ENCODE measurements at regions not wholly inside any gene's neighbourhood (a gene's known extent, or its start where the extent isn't known, plus 50 kb on each side); places are given as distances from the start of the nearest gene placed in this dataset.

DNA sequence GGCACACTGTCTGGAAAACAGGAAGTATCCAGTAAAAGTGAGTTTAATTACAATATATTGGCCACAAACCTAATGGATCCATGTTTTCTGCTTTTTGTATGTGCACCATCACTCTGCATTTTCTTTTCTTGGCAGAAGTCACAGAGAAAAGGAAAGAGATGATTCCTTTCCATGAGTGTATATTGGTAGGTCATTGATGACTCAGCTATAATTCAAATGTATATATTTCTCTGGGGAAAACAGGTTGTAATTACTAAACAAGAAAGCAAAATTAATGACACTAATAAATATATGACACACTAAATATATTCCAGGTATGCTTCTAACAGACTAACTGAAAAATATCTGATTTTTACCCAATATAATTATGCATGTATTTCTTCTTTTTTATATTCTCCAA is 105.9 kb upstream of the PCDH15 start:
- DNase-seq = no peak

DNA sequence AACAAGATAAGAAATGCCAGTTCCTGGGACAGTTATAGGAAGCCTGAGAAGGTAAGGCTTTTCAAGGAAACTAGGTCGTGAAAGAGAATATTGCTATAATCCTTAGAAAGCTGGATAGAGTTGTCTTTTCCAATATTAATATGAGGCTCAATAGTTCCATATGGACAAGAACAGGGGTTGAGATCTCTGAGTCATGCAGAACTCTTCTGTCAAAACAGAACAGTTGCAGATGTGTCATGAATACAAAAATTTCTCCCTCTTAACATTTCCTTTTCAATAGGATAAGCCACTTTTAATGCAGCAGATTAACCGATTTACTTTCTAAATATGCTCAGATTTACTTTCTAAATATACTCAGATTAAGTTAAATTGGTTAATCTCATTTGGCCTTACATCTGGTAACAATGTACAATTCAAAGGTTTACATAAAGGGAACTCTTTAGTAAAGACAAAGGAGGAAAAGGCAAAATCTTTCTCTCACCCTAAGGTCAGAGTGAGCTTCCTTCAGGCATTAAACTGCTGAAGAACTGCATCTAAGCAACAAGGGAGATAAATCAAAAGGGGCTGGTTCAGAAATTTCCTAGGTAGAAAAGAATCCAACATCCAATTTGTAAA is 104.7 kb upstream of the PCDH15 start:
- DNase-seq = no peak

DNA sequence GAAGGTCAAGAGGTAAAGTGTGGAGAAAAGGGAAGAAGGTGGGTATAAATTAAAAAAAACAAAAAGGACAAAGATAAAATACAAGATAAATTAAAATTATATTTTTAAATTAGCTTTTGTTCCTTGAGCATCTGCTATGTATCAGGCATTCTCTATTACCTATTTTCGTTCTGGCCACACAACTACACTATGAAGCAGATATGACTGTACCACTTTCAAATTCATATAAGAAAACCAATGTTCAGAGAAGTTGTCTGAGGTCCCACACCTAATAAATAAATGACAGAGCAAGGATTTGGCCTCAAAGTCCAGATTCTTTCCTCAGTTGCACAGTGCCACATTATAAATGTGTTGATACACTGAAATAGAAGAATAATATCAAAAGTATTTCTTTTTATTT is 103.8 kb upstream of the PCDH15 start:
- DNase-seq = no peak

DNA sequence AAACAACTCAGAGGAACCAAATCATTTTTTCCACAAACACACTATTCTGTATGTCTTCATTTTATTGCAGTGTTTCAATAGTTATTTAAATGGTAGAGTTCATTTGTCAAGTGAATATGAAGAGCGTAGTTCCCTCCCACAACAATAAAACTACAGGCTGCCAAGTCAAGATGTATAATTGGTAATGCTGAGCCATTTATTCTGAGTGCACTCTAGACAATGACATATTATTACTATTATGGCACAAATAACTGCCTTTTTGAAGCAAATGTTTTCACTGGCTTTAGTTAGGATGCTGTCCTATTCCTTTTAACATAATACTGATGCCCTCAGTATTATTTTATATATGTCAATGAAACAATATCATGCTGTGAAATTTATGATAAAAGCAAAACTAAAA is 102.7 kb upstream of the PCDH15 start:
- no peak for DNase-seq

DNA sequence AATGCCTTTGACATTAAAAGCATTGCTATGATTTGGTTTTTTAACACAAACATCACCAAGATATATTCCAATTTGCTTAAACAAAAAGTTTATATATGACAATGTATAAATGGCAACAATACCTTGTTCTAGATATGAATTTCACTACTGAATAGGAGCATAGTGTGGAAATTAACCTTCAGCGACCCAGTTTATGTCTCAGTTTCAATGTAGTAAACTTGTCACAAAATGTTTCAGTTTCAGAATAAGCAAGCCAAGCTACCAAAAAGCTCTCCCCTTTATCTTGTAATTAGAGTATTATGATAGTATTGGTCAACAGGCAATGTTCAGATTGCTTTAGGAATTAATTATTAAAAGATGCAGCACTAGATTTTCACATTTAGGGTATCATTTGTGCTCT is 99.6 kb upstream of the PCDH15 start:
- DNase-seq = no peak

DNA sequence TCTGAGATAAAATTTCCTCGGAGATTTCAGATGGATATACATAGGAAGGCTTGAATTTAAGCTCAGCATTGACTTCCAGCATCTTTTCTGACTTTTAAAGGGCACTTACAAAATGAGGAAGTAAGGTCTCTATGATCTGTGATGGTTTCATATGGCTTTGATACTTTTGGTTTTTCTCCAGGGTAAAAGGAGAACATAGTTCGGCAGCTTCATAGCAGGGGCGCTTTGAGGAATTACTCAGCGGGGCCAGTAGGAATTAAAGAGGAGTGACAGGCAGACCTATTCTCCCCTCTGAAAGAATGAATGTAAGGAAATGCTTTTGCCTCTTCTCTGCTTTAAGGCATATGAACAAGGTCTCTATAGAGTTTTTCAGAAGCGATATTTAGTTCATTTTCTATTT is 80.0 kb upstream of the PCDH15 start:
- DNase-seq = no peak

DNA sequence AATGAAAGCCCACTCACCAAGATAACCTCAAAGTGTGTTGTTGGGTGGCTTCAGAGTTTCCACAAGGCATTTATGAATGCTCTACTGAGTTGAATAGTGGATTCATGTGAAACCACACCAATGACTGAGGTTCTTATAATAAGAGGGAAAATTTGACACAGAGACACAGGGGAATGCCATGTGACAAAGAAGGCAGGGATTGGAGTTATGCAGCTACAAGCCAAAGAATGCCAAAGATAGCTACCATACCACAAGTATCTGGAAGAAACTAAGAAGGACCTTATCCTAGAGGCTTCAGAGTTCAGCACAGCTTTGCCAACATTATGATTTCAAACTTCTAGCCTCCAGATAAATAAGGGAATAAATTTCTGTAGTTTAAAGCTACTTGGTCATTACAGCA is 68.0 kb upstream of the PCDH15 start:
- no peak for DNase-seq

DNA sequence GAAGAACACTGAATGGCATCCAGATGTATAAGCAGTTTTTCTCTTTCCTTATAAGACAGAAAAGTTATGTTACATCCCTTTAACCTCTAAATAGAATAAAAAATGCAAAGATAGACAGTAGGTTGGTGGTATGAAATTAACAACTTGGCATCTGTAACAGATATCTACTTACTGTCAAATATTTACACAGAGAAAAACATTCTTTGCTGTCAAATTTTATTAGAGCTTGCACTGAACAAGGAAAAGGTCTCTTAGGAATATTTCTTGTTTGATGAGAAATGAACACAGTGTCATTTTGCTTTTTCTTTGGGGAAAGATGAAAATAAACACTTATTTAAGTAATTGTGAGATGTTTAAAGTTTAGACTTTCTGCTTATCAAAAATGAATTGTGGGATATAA is 65.6 kb upstream of the PCDH15 start:
- DNase-seq = no peak

DNA sequence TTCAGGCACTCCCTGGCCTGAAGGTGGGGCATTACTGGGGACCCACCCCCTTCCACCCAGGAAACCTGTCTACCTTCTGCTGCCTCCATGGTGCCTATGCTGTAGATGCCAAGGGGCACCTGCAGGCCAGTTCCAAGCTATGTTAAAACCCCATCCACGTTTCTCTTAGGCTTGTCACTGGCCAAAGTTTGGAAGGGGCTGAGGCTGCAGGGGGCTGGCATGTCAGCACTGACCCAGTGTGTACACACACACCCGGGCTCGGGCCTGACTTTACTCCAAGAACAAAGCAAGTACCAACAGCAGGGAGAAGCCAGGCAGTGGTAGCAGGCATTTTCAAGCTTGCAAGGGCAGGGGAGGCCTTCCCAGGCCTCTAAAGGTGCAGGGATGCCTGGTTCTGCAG is 53.8 kb upstream of the PCDH15 start:
- DNase-seq = no peak

DNA sequence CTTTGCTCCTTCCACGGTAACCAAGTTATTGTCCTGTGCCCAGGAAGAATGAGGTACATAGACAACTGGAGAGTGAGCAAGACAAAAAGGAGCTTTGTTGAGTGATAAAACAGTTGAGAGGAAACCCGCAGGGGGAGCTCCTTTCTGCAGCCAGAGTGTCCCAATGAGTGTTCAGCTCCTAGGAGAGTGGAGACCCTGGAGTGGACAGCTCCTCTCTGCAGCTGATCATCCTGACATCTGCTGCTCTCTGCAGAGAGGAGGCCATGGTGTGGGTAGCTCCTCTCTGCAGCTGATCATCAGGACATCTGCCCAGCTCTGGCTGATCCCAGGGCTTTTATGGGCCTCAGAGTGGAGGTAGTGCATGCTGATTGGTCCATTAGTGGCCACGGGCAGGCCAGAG is 53.4 kb upstream of the PCDH15 start:
- DNase-seq = no peak

DNA sequence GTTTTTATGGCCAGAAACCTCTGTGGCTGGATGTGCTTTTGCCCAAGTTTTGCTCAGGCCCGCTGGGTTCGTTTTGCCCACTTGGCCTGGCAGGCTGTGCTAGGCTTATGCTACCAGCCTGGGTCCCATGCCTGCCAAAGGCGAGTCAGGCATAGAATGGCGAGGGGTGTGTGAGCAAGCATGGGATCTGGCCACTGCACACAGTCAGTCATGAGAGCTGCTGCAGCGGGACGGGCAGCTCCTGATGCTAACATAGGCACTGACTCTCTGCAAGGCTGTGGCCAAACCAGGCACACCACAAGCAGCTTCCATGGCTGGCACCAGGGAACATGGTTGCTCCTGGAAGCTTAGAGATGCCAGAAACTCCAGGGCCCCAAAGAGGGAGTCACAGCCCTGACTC is 52.9 kb upstream of the PCDH15 start:
- DNase-seq = no peak

All from CD4-positive, alpha-beta T cell treated with Interferon alpha-2 for 1 hour (primary cell).